NCI-H69 (cell line): ENCODE measurements at regions not wholly inside any gene's neighbourhood (a gene's known extent, or its start where the extent isn't known, plus 50 kb on each side); places are given as distances from the start of the nearest gene placed in this dataset.
"Not testable (repeated sequence)": the region's sequence is repeated elsewhere in the genome, so short reads cannot be mapped to it uniquely, and the experiment has no call there.

Source experiments
- DNase-seq: peaks from one replicate; lab custom pipeline; 2025; lab: John Stamatoyannopoulos, UW

GRCh38 chr1:112855152-112855828 is 100.7 kb downstream of the SLC16A1 start:
- no peak for DNase-seq

GRCh38 chr1:112854368-112854984 is 101.5 kb downstream of the SLC16A1 start:
- DNase-seq, result not testable (repeated sequence)

GRCh38 chr1:112853915-112854314 is 102.1 kb downstream of the SLC16A1 start:
- not testable (repeated sequence) for DNase-seq

- no peak for DNase-seq
Observed at GRCh38 chr1:112852934-112853333, 103.1 kb downstream of the SLC16A1 start.

- peak; percentile 94 for DNase-seq
Observed at GRCh38 chr1:112852276-112852675, 103.7 kb downstream of the SLC16A1 start.

- DNase-seq, result peak; percentile 59
Observed at GRCh38 chr1:112850034-112850757, 105.8 kb downstream of the SLC16A1 start.

- DNase-seq, result peak; percentile 77
Observed at GRCh38 chr1:112849425-112850033, 106.5 kb downstream of the SLC16A1 start.

- no peak for DNase-seq
Observed at GRCh38 chr1:112841825-112842224, 114.2 kb downstream of the SLC16A1 start.

GRCh38 chr1:112840631-112841624 is 115.1 kb downstream of the SLC16A1 start:
- DNase-seq, result peak; percentile 36

GRCh38 chr1:112836642-112837041 is 119.4 kb downstream of the SLC16A1 start:
- DNase-seq, result no peak

GRCh38 chr1:112833806-112834205 is 118.7 kb upstream of the PPM1J start:
- DNase-seq, result no peak

GRCh38 chr1:112832259-112832658 is 117.1 kb upstream of the PPM1J start:
- not testable (repeated sequence) for DNase-seq

GRCh38 chr1:112829691-112830090 is 114.6 kb upstream of the PPM1J start:
- DNase-seq, result not testable (repeated sequence)

- no peak for DNase-seq
Observed at GRCh38 chr1:112828716-112829115, 113.6 kb upstream of the PPM1J start.

GRCh38 chr1:112827391-112827790 is 112.3 kb upstream of the PPM1J start:
- DNase-seq, result not testable (repeated sequence)

GRCh38 chr1:112826217-112826944 is 111.2 kb upstream of the PPM1J start:
- DNase-seq, result no peak

GRCh38 chr1:112825563-112826216 is 110.6 kb upstream of the PPM1J start:
- DNase-seq, result not testable (repeated sequence)

- DNase-seq, result not testable (repeated sequence)
Observed at GRCh38 chr1:112825075-112825474, 109.9 kb upstream of the PPM1J start.

- not testable (repeated sequence) for DNase-seq
Observed at GRCh38 chr1:112821307-112822063, 106.4 kb upstream of the PPM1J start.
